Superior temporal gyrus (tissue), 1 donor: ENCODE measurements at regions not wholly inside any gene's neighbourhood (a gene's known extent, or its start where the extent isn't known, plus 50 kb on each side); places are given as distances from the start of the nearest gene placed in this dataset.

Source experiments
- DNase-seq: peaks from one replicate; pipeline ENCODE4 v3.0.0-alpha.2; 2016; ENCODE audit errors: extremely low spot score

GRCh38 chr11:112847568-112847967 lies 113.7 kb upstream of the NCAM1 start:
- no peak for DNase-seq

- peak; percentile 62 for DNase-seq
These were observed 108.9 kb upstream of the NCAM1 start for GRCh38 chr11:112852143-112852866.

GRCh38 chr11:112856133-112856532 lies 105.1 kb upstream of the NCAM1 start:
- no peak for DNase-seq

GRCh38 chr11:112856591-112856990 lies 104.6 kb upstream of the NCAM1 start:
- DNase-seq = no peak

- no peak for DNase-seq
These were observed 102.8 kb upstream of the NCAM1 start for GRCh38 chr11:112858289-112859023.

- no peak for DNase-seq
These were observed 101.4 kb upstream of the NCAM1 start for GRCh38 chr11:112859787-112860186.

- DNase-seq = no peak
These were observed 99.9 kb upstream of the NCAM1 start for GRCh38 chr11:112861356-112861755.

GRCh38 chr11:112863305-112863704 lies 97.9 kb upstream of the NCAM1 start:
- no peak for DNase-seq

GRCh38 chr11:112864672-112865071 lies 96.5 kb upstream of the NCAM1 start:
- DNase-seq = no peak

GRCh38 chr11:112871909-112872500 lies 89.2 kb upstream of the NCAM1 start:
- DNase-seq = no peak

- DNase-seq = no peak
These were observed 86.2 kb upstream of the NCAM1 start for GRCh38 chr11:112874980-112875379.

GRCh38 chr11:112877581-112877980 lies 83.6 kb upstream of the NCAM1 start:
- DNase-seq = no peak

GRCh38 chr11:112878033-112878601 lies 83.1 kb upstream of the NCAM1 start:
- DNase-seq = no peak

- no peak for DNase-seq
These were observed 80.7 kb upstream of the NCAM1 start for GRCh38 chr11:112880495-112880894.

GRCh38 chr11:112881461-112881860 lies 79.8 kb upstream of the NCAM1 start:
- DNase-seq = peak; percentile 98

GRCh38 chr11:112882494-112883381 lies 78.5 kb upstream of the NCAM1 start:
- DNase-seq = no peak

GRCh38 chr11:112884012-112884767 lies 77.0 kb upstream of the NCAM1 start:
- peak; percentile 66 for DNase-seq

GRCh38 chr11:112885744-112886433 lies 75.3 kb upstream of the NCAM1 start:
- DNase-seq = no peak

- no peak for DNase-seq
These were observed 74.5 kb upstream of the NCAM1 start for GRCh38 chr11:112886434-112887370.
